T-helper 1 cell treated with Interleukin-12 subunit alpha and Interleukin-12 subunit beta and Interleukin-4 antibody, amounts not matched to agents 30 ng/mL and 1 ng/mL, for 36 hours (primary cell): ENCODE measurements at regions not wholly inside any gene's neighbourhood (a gene's known extent, or its start where the extent isn't known, plus 50 kb on each side); places are given as distances from the start of the nearest gene placed in this dataset.

Source experiments
- intact Hi-C: fragments of 100-400 bp; cut with micrococcal nuclease; formaldehyde crosslinking; loops from one replicate; pipeline ENCODE4 v1.15.1; 2024

- intact Hi-C loops, result no loop called here
These were observed 74.6 kb upstream of the NWD2 start for GRCh38 chr4:37169956-37170355.

GRCh38 chr4:37188100-37188499 is 56.4 kb upstream of the NWD2 start:
- intact Hi-C loops, result loop anchor here (5.0 kb wide), 1 partner anchor 194 kb away; no protein-coding TSS in a partner anchor
